ENCODE measurements at regions not wholly inside any gene's neighbourhood (a gene's known extent, or its start where the extent isn't known, plus 50 kb on each side); places are given as distances from the start of the nearest gene placed in this dataset.

DNA sequence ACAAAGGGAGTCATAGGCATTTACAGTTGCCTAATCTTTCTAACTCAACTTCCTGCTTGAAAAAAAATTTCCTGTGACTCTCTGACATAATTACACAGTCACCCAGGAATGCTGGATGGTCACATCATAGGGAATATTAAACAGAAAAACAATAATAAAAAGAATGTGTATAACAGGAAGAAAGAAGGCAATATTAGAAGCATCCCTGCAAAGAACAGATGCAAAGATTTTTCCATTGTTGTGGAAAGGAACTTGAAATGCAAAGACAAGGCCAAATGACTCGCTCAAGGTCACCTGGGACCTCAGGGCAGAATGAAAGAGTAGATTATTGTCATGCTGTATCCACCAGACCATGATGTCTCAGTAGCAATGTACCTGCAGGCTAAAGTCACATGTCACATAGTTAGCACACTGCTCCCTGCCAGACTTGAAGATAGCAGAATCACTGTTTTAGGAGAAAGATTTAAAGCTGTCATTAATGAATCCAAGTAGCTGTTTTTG, 184.3 kb downstream of the CYYR1 start:
- Histone ChIP-seq H3K4me2 (ENCODE audit: low read length) (no peak overlapping the region), H3K4me3 (ENCODE audit: low read depth, low read length, poor library complexity, severe bottlenecking) (no peak overlapping the region), H3K36me3 (ENCODE audit: insufficient read depth, low read length) (no peaks in the 10 kb centered on the region), H3K79me2 (ENCODE audit: insufficient read depth, low read depth, low read length) (no peaks in the 10 kb centered on the region), H3K9me3 (ENCODE audit: low read length) (no peaks in the 10 kb centered on the region), H4K20me1 (ENCODE audit: insufficient read depth, low read length) (no peaks in the 10 kb centered on the region), H3K9me2 (ENCODE audit: insufficient read depth, low read length) (no peaks in the 10 kb centered on the region), H2AFZ (ENCODE audit: low read length) (no peak overlapping the region), H3K4me1 (ENCODE audit: insufficient read depth, low read length, poor library complexity, severe bottlenecking) (no peaks in the 10 kb centered on the region), H3K27ac (ENCODE audit: low read depth, low read length, poor library complexity, severe bottlenecking) (no peak overlapping the region)
- no TSS peak for BruUV-seq (replicated peaks)
- TF ChIP-seq, protein P1, sequence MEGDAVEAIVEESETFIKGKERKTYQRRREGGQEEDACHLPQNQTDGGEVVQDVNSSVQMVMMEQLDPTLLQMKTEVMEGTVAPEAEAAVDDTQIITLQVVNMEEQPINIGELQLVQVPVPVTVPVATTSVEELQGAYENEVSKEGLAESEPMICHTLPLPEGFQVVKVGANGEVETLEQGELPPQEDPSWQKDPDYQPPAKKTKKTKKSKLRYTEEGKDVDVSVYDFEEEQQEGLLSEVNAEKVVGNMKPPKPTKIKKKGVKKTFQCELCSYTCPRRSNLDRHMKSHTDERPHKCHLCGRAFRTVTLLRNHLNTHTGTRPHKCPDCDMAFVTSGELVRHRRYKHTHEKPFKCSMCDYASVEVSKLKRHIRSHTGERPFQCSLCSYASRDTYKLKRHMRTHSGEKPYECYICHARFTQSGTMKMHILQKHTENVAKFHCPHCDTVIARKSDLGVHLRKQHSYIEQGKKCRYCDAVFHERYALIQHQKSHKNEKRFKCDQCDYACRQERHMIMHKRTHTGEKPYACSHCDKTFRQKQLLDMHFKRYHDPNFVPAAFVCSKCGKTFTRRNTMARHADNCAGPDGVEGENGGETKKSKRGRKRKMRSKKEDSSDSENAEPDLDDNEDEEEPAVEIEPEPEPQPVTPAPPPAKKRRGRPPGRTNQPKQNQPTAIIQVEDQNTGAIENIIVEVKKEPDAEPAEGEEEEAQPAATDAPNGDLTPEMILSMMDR (conservative IDR thresholded peaks at IDR 0.05; ENCODE audit: low read length), result no peak
- no peak for TF ChIP-seq EZH2phosphoT487 (IDR thresholded peaks at IDR 0.05; ENCODE audit: borderline replicate concordance, low read depth, low read length)
- intact Hi-C loops (cut with micrococcal nuclease; ENCODE audit: unreplicated experiment), result no loop called here
- no peak for DNase-seq (ENCODE audit: low spot score)
- ChIA-PET POLR2A (no interaction called here), CTCF (ENCODE audit: unreplicated experiment) (no interaction called here)

DNA sequence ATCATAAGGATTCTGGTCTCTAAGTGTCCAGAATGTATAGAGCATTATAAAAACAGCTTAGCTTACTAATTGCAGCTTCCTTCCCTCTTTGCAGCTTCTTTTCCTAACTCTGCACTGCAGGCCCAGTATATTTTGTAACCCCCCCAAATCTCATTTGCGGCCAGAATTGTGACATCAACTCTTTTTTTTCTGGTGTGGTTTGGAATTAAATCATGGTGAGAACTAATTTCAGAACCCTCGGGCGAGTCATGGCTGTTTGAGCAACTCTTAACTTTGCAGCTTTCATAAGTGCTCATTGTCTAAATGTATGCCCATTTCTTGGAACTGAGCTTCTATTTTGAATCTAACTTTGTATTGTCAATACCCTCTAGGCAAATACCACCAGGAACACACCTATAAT, 187.4 kb downstream of the CYYR1 start:
- Histone ChIP-seq H3K36me3 (ENCODE audit: insufficient read depth, low read length) (no peaks in the 10 kb centered on the region), H3K27ac (ENCODE audit: low read depth, low read length, poor library complexity, severe bottlenecking) (no peak overlapping the region), H2AFZ (ENCODE audit: low read length) (no peak overlapping the region), H3K79me2 (ENCODE audit: insufficient read depth, low read depth, low read length) (no peaks in the 10 kb centered on the region), H3K4me1 (ENCODE audit: insufficient read depth, low read length, poor library complexity, severe bottlenecking) (no peaks in the 10 kb centered on the region), H4K20me1 (ENCODE audit: insufficient read depth, low read length) (no peaks in the 10 kb centered on the region), H3K9me2 (ENCODE audit: insufficient read depth, low read length) (no peaks in the 10 kb centered on the region), H3K4me3 (ENCODE audit: low read depth, low read length, poor library complexity, severe bottlenecking) (no peak overlapping the region), H3K9me3 (ENCODE audit: low read length) (0 out of 2 replicates have a peak, but pooled peaks cover 4% of the 10 kb centered on the region), H3K4me2 (ENCODE audit: low read length) (no peak overlapping the region)
- CTCF ChIA-PET (ENCODE audit: unreplicated experiment), result no interaction called here
- POLR2A ChIA-PET, result interaction anchor here (0.5 to 0.6 kb wide), 2 partner anchors 224 to 306 kb away, joined by 3 read pairs; no protein-coding TSS in a partner anchor
- DNase-seq (ENCODE audit: low spot score), result no peak
- TF ChIP-seq EZH2phosphoT487 (IDR thresholded peaks at IDR 0.05; ENCODE audit: borderline replicate concordance, low read depth, low read length), result no peak
- no TSS peak for BruUV-seq (replicated peaks)
- intact Hi-C loops (cut with micrococcal nuclease; ENCODE audit: unreplicated experiment), result no loop called here

DNA sequence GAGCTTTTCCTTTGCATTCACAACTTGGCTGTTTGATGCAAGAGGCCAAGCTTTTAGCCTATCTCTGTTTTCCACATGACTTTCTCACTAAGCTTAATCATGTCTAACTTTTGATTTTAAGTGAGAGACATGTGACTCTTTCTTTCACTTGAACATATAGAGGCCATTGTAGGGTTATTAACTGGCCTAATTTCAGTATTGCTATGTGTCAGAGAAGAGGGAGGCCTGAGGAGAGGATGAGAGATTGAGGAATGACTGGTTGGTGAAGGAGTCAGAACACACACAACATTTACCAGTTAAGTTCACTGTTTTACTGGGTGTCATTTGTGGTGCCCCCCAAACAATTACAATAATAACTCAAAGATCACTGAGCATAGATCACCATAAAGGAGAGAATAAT, 193.5 kb downstream of the CYYR1 start:
- Histone ChIP-seq H4K20me1 (ENCODE audit: insufficient read depth, low read length) (no peaks in the 10 kb centered on the region), H3K9me3 (ENCODE audit: low read length) (peaks cover 7% of the 10 kb centered on the region; the same call in 1 of the 2 replicates), H3K27ac (ENCODE audit: low read depth, low read length, poor library complexity, severe bottlenecking) (no peak overlapping the region), H2AFZ (ENCODE audit: low read length) (no peak overlapping the region), H3K79me2 (ENCODE audit: insufficient read depth, low read depth, low read length) (no peaks in the 10 kb centered on the region), H3K9me2 (ENCODE audit: insufficient read depth, low read length) (no peaks in the 10 kb centered on the region), H3K4me1 (ENCODE audit: insufficient read depth, low read length, poor library complexity, severe bottlenecking) (no peaks in the 10 kb centered on the region), H3K36me3 (ENCODE audit: insufficient read depth, low read length) (no peaks in the 10 kb centered on the region), H3K4me3 (ENCODE audit: low read depth, low read length, poor library complexity, severe bottlenecking) (no peak overlapping the region), H3K4me2 (ENCODE audit: low read length) (no peak overlapping the region)
- intact Hi-C loops (cut with micrococcal nuclease; ENCODE audit: unreplicated experiment), result no loop called here
- BruUV-seq (replicated peaks), result no TSS peak
- ChIA-PET CTCF (ENCODE audit: unreplicated experiment) (no interaction called here), POLR2A (interaction anchor here (0.7 to 1.0 kb wide), 2 partner anchors 18 to 22 kb away, joined by 3 to 4 read pairs; no protein-coding TSS in a partner anchor)
- TF ChIP-seq EZH2phosphoT487 (IDR thresholded peaks at IDR 0.05; ENCODE audit: borderline replicate concordance, low read depth, low read length), result no peak
- TF ChIP-seq, protein P1 (conservative IDR thresholded peaks at IDR 0.05; ENCODE audit: low read length), result no peak
- no peak for DNase-seq (ENCODE audit: low spot score)
